Neural crest cell (in vitro differentiated cells): ENCODE measurements at regions not wholly inside any gene's neighbourhood (a gene's known extent, or its start where the extent isn't known, plus 50 kb on each side); places are given as distances from the start of the nearest gene placed in this dataset.

ENCODE experiments used
- DNase-seq: peaks from one replicate; pipeline ENCODE4 v3.0.0; 2021; ENCODE audit warnings: low read depth, mixed read lengths, low spot score
- H3K27ac Mint-ChIP-seq: one replicate; pipeline ENCODE4 v1.8.0; 2021; ENCODE audit warnings: mild to moderate bottlenecking, mixed read lengths; ENCODE audit not compliant: unreplicated experiment
- H3K27me3 Mint-ChIP-seq: 2 replicates; pipeline ENCODE4 v1.8.0; 2021; ENCODE audit warnings: low read depth, mild to moderate bottlenecking, mixed read lengths
- H3K36me3 Mint-ChIP-seq: 2 replicates; pipeline ENCODE4 v1.8.0; 2021; ENCODE audit warnings: low read depth, mild to moderate bottlenecking, mixed read lengths
- H3K4me1 Mint-ChIP-seq: 2 replicates; pipeline ENCODE4 v1.8.0; 2021; ENCODE audit warnings: mixed read lengths
- H3K4me3 Mint-ChIP-seq: one replicate; pipeline ENCODE4 v1.8.0; 2021; ENCODE audit warnings: mild to moderate bottlenecking, mixed read lengths
- H3K9me3 Mint-ChIP-seq: 2 replicates; pipeline ENCODE4 v1.8.0; 2021; ENCODE audit warnings: mixed read lengths
- TF ChIP-seq, protein P1 (sequence below): fragments of 200-600 bp; sonication (generic); conservative IDR thresholded peaks from 2 replicates; pipeline ENCODE4 v1.5.0; 2021; ENCODE audit warnings: antibody characterized with exemption, mild to moderate bottlenecking

DNA sequence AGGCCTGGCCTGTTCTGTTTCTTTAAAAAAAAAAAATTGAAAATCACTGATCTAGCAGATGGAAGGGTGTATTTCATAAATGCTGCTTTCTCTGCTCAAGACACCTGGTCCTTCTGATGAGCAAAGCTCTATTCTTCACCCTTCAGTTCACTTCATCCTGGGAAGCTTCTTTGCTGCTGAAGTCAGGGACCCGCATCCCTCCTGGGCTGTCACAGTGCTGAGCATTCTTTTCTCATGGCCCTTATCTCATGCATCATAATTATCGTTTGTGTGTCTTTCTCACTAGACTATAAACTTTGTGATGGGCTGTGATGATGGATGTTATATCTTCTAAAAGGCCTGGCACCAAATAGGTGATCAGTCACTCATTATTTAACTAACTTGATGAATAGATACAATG lies 461.0 kb downstream of the GADD45G start:
- Mint-ChIP-seq H3K4me3 (no peak overlapping the region), H3K9me3 (no peaks in the 10 kb centered on the region), H3K36me3 (no peaks in the 10 kb centered on the region), H3K4me1 (no peaks in the 10 kb centered on the region), H3K27ac (no peak overlapping the region), H3K27me3 (peaks cover 7% of the 10 kb centered on the region)
- no peak for DNase-seq
- TF ChIP-seq, protein P1, sequence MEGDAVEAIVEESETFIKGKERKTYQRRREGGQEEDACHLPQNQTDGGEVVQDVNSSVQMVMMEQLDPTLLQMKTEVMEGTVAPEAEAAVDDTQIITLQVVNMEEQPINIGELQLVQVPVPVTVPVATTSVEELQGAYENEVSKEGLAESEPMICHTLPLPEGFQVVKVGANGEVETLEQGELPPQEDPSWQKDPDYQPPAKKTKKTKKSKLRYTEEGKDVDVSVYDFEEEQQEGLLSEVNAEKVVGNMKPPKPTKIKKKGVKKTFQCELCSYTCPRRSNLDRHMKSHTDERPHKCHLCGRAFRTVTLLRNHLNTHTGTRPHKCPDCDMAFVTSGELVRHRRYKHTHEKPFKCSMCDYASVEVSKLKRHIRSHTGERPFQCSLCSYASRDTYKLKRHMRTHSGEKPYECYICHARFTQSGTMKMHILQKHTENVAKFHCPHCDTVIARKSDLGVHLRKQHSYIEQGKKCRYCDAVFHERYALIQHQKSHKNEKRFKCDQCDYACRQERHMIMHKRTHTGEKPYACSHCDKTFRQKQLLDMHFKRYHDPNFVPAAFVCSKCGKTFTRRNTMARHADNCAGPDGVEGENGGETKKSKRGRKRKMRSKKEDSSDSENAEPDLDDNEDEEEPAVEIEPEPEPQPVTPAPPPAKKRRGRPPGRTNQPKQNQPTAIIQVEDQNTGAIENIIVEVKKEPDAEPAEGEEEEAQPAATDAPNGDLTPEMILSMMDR: no peak

DNA sequence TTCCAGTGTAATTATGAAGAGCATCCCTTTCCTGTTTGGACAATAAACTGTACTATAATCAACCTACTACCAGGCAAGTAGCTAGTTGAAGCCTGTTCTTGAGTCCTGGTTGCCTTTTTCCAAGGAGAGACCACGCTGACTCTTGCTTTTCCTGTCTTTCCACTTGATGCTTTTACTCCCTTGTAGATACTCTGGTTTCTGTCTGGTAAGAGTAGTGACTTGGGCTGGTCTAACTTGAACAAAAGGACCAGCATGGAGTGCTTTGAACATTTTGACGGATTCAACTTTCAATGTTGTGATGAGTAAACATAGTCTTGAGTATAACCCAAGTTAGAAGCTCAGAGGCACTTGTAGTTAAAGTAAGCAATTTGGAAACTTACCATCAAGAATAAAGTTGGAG lies 464.3 kb downstream of the GADD45G start:
- Mint-ChIP-seq H3K36me3 (no peaks in the 10 kb centered on the region), H3K27ac (no peak overlapping the region), H3K4me1 (no peaks in the 10 kb centered on the region), H3K27me3 (peaks cover 7% of the 10 kb centered on the region), H3K9me3 (no peaks in the 10 kb centered on the region), H3K4me3 (no peak overlapping the region)
- DNase-seq: no peak
- TF ChIP-seq, protein P1: no peak

DNA sequence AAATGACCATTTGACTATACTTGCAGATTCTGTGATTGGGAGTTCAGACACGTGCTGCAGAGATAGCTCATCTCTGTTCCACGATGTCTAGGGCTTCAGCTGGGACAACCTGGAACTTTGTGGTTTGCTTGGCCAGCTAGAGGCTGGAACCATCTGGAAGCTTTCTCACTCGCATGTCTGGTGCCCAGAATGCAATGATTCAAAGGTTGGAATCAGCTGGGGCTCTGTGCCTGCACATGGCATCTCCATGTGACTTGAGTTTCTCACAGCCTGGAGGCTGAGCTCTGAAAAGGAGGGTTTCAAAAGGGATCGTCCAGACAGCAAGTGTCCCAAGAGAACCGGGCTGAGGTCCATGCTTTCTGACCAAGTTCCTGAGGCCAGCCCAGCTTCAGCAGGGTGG lies 465.2 kb downstream of the GADD45G start:
- H3K27ac Mint-ChIP-seq: no peak overlapping the region
- DNase-seq: no peak
- H3K4me3 Mint-ChIP-seq: no peak overlapping the region
- H3K36me3 Mint-ChIP-seq: no peaks in the 10 kb centered on the region
- no peaks in the 10 kb centered on the region for H3K4me1 Mint-ChIP-seq
- H3K9me3 Mint-ChIP-seq: no peaks in the 10 kb centered on the region
- peaks cover 13% of the 10 kb centered on the region for H3K27me3 Mint-ChIP-seq
- TF ChIP-seq, protein P1: no peak

DNA sequence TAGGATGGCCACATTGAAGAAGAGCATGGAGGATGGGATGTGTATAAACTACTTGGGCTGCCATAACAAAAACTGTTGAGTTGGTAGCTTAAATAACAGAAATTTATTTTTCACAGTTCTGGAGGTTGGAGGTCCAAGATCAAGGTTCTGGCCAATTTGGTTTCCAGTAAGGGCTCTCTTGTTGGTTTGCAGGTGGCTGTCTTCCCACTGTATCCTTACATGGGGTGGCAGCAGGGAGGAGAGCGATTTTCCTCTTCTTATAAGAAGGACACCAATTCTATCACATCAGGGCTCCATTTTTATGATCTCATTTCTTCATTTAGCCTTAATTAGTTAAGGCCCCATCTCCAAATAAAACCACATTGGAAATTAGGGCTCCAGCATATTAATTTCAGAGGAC lies 465.7 kb downstream of the GADD45G start:
- Mint-ChIP-seq H3K9me3 (no peaks in the 10 kb centered on the region), H3K27ac (no peak overlapping the region), H3K4me1 (no peaks in the 10 kb centered on the region), H3K4me3 (no peak overlapping the region), H3K36me3 (no peaks in the 10 kb centered on the region), H3K27me3 (peaks cover 14% of the 10 kb centered on the region)
- DNase-seq: no peak
- TF ChIP-seq, protein P1: no peak

DNA sequence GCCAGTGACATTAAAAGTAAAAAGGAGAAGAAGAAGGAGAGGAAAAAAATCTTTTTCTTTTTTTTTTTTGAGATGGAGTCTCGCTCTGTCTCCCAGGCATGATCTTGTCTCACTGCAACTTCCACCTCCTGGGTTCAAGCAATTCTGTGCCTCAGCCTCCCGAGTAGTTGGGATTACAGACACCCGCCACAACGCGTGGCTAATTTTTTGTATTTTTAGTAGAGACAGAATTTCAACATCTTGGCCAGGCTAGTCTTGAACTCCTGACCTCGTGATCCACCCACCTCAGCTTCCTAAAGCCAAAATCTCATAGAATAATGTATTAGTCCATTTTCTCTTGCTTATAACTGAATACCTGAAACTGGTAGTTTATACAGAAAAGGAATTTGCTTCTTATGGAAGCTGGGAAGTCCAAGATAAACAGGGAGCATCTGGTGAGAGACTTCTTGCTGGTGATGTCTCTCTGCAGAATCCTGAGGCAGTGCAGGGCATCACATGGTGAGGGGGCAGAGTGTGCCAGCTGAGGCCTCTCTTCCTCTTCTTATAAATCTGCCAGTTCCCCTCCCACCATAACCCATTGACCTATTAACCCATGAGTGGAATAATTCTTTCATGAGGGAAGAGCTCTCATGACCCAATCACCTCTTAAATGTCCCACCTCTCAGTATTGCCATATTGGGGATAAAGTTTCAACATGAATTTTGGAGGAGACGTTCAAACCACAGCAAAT lies 466.3 kb downstream of the GADD45G start:
- Mint-ChIP-seq H3K4me3 (no peak overlapping the region), H3K27me3 (peaks cover 20% of the 10 kb centered on the region), H3K27ac (no peak overlapping the region), H3K9me3 (no peaks in the 10 kb centered on the region), H3K36me3 (no peaks in the 10 kb centered on the region), H3K4me1 (no peaks in the 10 kb centered on the region)
- no peak for DNase-seq
- TF ChIP-seq, protein P1: no peak
